Sigmoid colon (tissue), 6 donors: ENCODE measurements at regions not wholly inside any gene's neighbourhood (a gene's known extent, or its start where the extent isn't known, plus 50 kb on each side); places are given as distances from the start of the nearest gene placed in this dataset.

Experiments used
- DNase-seq: peaks from one replicate; pipeline ENCODE4 v3.0.0-alpha.2; 2019
- H3K27ac ChIP-seq, 4 donors: fragments of 200-600 bp; sonication (generic); one replicate each; pipeline ENCODE4 v1.5.1; 2016 to 2019; ENCODE audit warnings: mild to moderate bottlenecking in 1 of 4
- H3K27me3 ChIP-seq, 3 donors: fragments of 200-600 bp; sonication (generic); one replicate each; pipeline ENCODE4 v1.5.1; 2019; ENCODE audit warnings: mild to moderate bottlenecking in 1 of 3
- H3K36me3 ChIP-seq, 4 donors: fragments of 200-600 bp; sonication (generic); one replicate each; pipeline ENCODE4 v1.5.1; 2016 to 2019
- H3K4me1 ChIP-seq, 4 donors: fragments of 200-600 bp; sonication (generic); one replicate each; pipeline ENCODE4 v1.5.1; 2017 to 2019
- H3K4me3 ChIP-seq, 4 donors: fragments of 200-600 bp; sonication (generic); one replicate each; pipeline ENCODE4 v1.5.1; 2017 to 2019; ENCODE audit warnings: mild to moderate bottlenecking in 2 of 4, moderate library complexity in 1 of 4
- H3K9me3 ChIP-seq, 4 donors: fragments of 200-600 bp in 3 of 4; sonication (generic) in 3 of 4; one replicate each; pipeline versions ENCODE4 v1.5.1 to v1.6.1; 2013 to 2019
- CTCF ChIP-seq, 4 experiments: fragments of 450-650 bp in 3 of 4; fragments of 200-600 bp in 1 of 4; IDR thresholded peaks; one replicate each; pipeline ENCODE4 v1.5.1; 2016 to 2019; ENCODE audit warnings: antibody characterized with exemption in 4 of 4, mild to moderate bottlenecking in 3 of 4, moderate library complexity in 2 of 4
- EP300 ChIP-seq, 4 donors: sonication (generic); formaldehyde crosslinking; IDR thresholded peaks; one replicate each; pipeline ENCODE4 v1.6.1; 2017; ENCODE audit warnings: antibody characterized with exemption in 4 of 4
- POLR2A ChIP-seq, 2 donors: fragments of 450-650 bp; IDR thresholded peaks; one replicate each; pipeline ENCODE4 v1.6.1; 2016; ENCODE audit warnings: antibody characterized with exemption in 2 of 2, mild to moderate bottlenecking in 2 of 2, moderate library complexity in 2 of 2
- POLR2AphosphoS5 ChIP-seq, 4 donors: sonication (generic); formaldehyde crosslinking; IDR thresholded peaks; one replicate each; pipeline ENCODE4 v1.6.1; 2017; ENCODE audit warnings: antibody characterized with exemption in 4 of 4
- WGBS, 2 donors: extraction: QIAGEN DNeasy Blood & Tissue Kit; methylation state at CpG; one replicate each; pipeline ENCODE4 v1.1.7; 2013; 5-methylcytosine and 5-hydroxymethylcytosine counted together
- intact Hi-C: fragments of 100-400 bp; cut with DNase I; formaldehyde crosslinking; loops from one replicate; pipeline ENCODE4 v1.15.1; 2023
- donor health status: healthy with polysubstance abuse.
- donor health status: healthy.

GRCh38 chr1:221497046-221497445 is 244.8 kb downstream of the DUSP10 start:
- intact Hi-C loops = no loop called here
- H3K4me3 ChIP-seq = no peak overlapping the region
- H3K9me3 ChIP-seq = no peaks in the 10 kb centered on the region
- TF ChIP-seq POLR2A (IDR thresholded peaks at IDR 0.05) = no peak
- H3K27ac ChIP-seq = no peak overlapping the region
- peaks cover 0 to 4% (median 0%) of the 10 kb centered on the region in 4 donors for H3K4me1 ChIP-seq
- H3K36me3 ChIP-seq = no peaks in the 10 kb centered on the region
- WGBS, 2 donors = 44 to 60% methylated on average over 3 of the region's 3 CpGs
- DNase-seq = no peak
- H3K27me3 ChIP-seq = no peaks in the 10 kb centered on the region

GRCh38 chr1:221503268-221503667 is 238.6 kb downstream of the DUSP10 start:
- H3K27me3 ChIP-seq = no peaks in the 10 kb centered on the region
- no peak overlapping the region for H3K4me3 ChIP-seq
- no peak overlapping the region for H3K27ac ChIP-seq
- H3K36me3 ChIP-seq = no peaks in the 10 kb centered on the region
- no peak for DNase-seq
- H3K9me3 ChIP-seq = peaks cover 0 to 5% (median 0%) of the 10 kb centered on the region in 4 donors
- 72 to 89% methylated on average over 4 of the region's 4 CpGs for WGBS, 2 donors
- no peaks in the 10 kb centered on the region for H3K4me1 ChIP-seq
- TF ChIP-seq POLR2AphosphoS5 (IDR thresholded peaks at IDR 0.05) = no peak
- no peak for TF ChIP-seq EP300 (IDR thresholded peaks at IDR 0.05)
- TF ChIP-seq POLR2A (IDR thresholded peaks at IDR 0.05) = no peak
- TF ChIP-seq CTCF (IDR thresholded peaks at IDR 0.05) = no peak
- intact Hi-C loops = no loop called here

GRCh38 chr1:221509575-221510355 is 232.1 kb downstream of the DUSP10 start:
- TF ChIP-seq CTCF (IDR thresholded peaks at IDR 0.05) (no peak), EP300 (IDR thresholded peaks at IDR 0.05) (no peak), POLR2A (IDR thresholded peaks at IDR 0.05) (no peak), POLR2AphosphoS5 (IDR thresholded peaks at IDR 0.05) (no peak)
- Histone ChIP-seq H3K36me3 (no peaks in the 10 kb centered on the region), H3K4me1 (no peaks in the 10 kb centered on the region), H3K27ac (no peak overlapping the region), H3K4me3 (no peak overlapping the region), H3K27me3 (no peaks in the 10 kb centered on the region), H3K9me3 (peaks cover 0 to 5% (median 0%) of the 10 kb centered on the region in 4 donors)
- DNase-seq = no peak
- intact Hi-C loops = no loop called here
- WGBS, 2 donors = 55 to 80% methylated on average over 3 of the region's 3 CpGs

GRCh38 chr1:221510793-221511503 is 230.9 kb downstream of the DUSP10 start:
- TF ChIP-seq EP300 (IDR thresholded peaks at IDR 0.05) = no peak
- no peak for TF ChIP-seq POLR2A (IDR thresholded peaks at IDR 0.05)
- TF ChIP-seq CTCF (IDR thresholded peaks at IDR 0.05) = no peak
- TF ChIP-seq POLR2AphosphoS5 (IDR thresholded peaks at IDR 0.05) = no peak
- 32 to 68% methylated on average over 3 of the region's 3 CpGs for WGBS, 2 donors
- H3K4me1 ChIP-seq = no peaks in the 10 kb centered on the region
- H3K4me3 ChIP-seq = no peak overlapping the region
- intact Hi-C loops = no loop called here
- peaks cover 0 to 5% (median 0%) of the 10 kb centered on the region in 4 donors for H3K9me3 ChIP-seq
- H3K36me3 ChIP-seq = no peaks in the 10 kb centered on the region
- H3K27me3 ChIP-seq = no peaks in the 10 kb centered on the region
- DNase-seq = no peak
- no peak overlapping the region for H3K27ac ChIP-seq

- intact Hi-C loops = no loop called here
- 44 to 66% methylated on average over 3 of the region's 3 CpGs for WGBS, 2 donors
- H3K4me3 ChIP-seq = no peak overlapping the region
- TF ChIP-seq POLR2A (IDR thresholded peaks at IDR 0.05) (no peak), CTCF (IDR thresholded peaks at IDR 0.05) (no peak), POLR2AphosphoS5 (IDR thresholded peaks at IDR 0.05) (no peak), EP300 (IDR thresholded peaks at IDR 0.05) (no peak)
- no peaks in the 10 kb centered on the region for H3K9me3 ChIP-seq
- H3K27ac ChIP-seq = no peak overlapping the region
- no peak for DNase-seq
- no peaks in the 10 kb centered on the region for H3K27me3 ChIP-seq
- H3K4me1 ChIP-seq = no peaks in the 10 kb centered on the region
- H3K36me3 ChIP-seq = no peaks in the 10 kb centered on the region
Measured at GRCh38 chr1:221511797-221512196, 230.1 kb downstream of the DUSP10 start.
